GM12875 (cell line): ENCODE measurements at regions not wholly inside any gene's neighbourhood (a gene's known extent, or its start where the extent isn't known, plus 50 kb on each side); places are given as distances from the start of the nearest gene placed in this dataset.

Experiments used
- H3K4me3 ChIP-seq: one replicate; pipeline ENCODE4 v1.5.1; 2011; ENCODE audit warnings: low read depth, low read length, control low read depth
- TF ChIP-seq, protein P1 (sequence below): IDR thresholded peaks from 2 replicates; pipeline ENCODE4 v1.5.1; 2011; ENCODE audit warnings: low read depth, mild to moderate bottlenecking, control low read depth, inconsistent platforms, low read length, moderate library complexity, borderline replicate concordance; ENCODE audit not compliant: insufficient read depth

DNA sequence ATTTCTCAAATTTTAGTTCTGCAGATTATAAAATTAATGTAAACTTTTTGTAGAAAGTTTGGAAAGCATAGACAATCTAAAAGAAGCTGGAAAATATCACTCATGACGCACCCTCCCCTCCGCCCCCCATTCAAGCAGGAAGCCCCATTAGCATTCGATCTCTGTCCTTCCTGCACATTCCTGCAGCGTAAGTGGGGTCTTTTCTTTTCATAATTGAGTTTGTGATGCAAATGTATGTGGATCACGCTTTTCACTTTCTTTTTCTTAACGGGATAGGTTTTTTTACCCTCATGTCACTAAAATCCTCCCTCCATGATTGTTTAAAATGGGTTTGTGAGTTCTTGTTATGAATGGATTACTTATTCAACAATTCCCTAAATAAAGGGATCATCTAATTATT lies 181.7 kb upstream of the HDAC4 start:
- H3K4me3 ChIP-seq, result no peak overlapping the region
- TF ChIP-seq, protein P1, sequence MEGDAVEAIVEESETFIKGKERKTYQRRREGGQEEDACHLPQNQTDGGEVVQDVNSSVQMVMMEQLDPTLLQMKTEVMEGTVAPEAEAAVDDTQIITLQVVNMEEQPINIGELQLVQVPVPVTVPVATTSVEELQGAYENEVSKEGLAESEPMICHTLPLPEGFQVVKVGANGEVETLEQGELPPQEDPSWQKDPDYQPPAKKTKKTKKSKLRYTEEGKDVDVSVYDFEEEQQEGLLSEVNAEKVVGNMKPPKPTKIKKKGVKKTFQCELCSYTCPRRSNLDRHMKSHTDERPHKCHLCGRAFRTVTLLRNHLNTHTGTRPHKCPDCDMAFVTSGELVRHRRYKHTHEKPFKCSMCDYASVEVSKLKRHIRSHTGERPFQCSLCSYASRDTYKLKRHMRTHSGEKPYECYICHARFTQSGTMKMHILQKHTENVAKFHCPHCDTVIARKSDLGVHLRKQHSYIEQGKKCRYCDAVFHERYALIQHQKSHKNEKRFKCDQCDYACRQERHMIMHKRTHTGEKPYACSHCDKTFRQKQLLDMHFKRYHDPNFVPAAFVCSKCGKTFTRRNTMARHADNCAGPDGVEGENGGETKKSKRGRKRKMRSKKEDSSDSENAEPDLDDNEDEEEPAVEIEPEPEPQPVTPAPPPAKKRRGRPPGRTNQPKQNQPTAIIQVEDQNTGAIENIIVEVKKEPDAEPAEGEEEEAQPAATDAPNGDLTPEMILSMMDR, result no peak

DNA sequence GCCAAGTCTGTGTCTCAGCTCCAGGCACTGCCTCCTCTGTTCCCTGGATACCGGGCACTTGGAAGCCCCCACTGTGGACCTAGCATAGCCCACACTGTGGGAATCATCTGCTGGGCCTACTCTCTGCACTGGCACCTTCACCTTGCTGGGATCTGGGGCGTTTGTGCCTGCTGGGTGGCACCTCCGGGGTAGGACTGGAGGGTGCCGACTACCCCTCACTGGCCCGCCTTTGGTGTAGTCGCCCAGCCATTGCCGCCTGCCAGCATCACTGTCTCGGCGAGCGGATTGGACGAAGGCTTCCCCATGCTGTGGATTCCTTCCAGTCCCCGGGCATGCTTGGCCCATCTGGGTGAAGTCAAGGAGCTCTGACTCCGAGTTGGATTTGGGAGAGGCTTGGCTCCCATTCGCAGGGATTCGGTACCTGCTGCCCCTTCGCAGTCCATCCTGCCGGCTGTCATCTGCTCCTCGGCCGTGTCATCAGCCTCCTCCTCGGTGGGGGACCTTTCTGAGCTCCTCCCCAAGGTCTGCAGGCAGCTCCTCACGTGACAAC lies 180.6 kb upstream of the HDAC4 start:
- no peak overlapping the region for H3K4me3 ChIP-seq
- TF ChIP-seq, protein P1, result no peak

DNA sequence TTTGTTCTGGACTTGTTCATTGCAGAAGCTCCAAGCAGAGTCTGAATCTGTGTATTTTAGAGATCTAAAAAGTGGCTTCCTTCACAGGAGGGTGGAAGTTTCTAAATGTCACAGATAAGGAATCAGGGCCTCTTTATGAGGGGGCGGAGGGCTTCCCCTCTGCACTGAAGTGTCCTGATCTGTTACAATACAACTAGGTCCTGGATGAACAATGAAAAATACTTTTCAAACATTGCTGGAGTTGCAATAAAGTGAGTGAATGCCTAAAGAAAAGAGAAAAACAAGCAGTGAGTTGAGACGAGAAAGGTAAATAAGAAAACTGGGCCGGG lies 179.3 kb upstream of the HDAC4 start:
- TF ChIP-seq, protein P1, result no peak
- no peak overlapping the region for H3K4me3 ChIP-seq

DNA sequence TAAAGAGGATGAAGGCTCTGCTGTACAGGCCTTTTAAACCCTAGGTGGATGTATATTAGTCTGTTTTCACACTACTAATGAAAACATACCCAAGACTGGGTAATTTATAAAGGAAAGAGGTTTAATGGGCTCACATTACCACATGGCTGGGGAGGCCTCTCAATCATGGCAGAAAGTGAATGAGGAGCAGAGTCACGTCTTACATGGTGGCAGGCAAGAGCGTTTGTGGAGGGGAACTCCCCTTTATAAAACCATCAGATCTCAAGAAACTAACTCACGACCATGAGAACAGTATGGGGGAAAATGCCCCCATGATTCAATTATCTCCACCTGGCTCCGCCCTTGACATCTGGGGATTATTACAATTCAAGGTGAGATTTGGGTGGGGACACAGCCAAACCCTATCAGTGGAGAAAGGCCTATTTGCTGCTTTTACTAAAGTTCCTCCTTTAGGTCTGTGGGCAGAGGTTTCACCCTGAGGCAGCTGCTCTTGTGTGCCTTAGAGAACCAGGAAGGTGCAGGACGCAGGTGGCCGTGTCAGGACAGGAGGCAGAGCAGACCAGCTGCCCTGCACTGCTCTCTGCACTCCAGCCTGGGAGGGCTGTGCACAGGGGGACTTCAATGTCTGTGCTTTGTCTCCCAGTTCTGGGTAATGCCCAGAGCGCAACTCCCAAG lies 178.8 kb upstream of the HDAC4 start:
- H3K4me3 ChIP-seq, result no peak overlapping the region
- TF ChIP-seq, protein P1, result no peak

DNA sequence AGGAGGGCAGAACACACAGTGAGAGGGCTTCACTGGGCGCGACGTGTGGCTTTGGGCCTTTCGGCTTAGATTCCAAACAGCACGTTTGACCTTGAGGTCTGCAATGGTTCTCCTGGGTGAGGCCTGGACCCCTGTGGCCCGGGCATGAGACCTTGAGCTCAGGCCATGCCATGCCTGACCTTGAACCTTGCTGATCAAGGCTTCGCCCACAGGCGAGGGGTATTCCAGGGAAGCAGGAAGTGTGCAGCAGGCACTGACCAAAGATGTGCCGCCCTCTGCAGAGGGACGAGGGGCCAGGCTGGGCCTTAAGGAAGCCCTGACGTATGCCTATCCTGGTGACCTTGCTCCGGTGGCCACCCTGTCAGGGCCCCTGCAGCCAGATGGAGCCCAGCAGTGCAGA lies 178.3 kb upstream of the HDAC4 start:
- TF ChIP-seq, protein P1, result no peak
- no peak overlapping the region for H3K4me3 ChIP-seq

DNA sequence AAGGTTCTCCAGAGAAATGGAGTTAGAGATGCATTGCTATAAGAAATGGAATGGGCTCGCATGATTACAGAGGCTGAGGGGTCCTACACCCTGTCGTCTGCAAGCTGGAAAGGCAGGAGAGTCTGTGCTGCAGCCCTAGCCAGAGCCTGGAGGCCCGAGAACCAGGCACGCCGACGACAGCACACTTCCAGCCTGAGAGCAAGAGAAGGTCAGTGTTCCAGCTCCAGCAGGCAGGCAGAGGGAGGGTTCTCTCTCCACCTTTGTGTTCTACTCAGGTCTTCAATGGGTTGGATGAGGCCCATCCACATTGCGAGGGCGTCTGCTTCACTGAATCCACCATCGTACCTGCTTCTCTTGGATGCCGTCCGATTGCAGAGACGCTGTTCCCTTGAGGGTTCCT lies 177.6 kb upstream of the HDAC4 start:
- TF ChIP-seq, protein P1, result no peak
- H3K4me3 ChIP-seq, result no peak overlapping the region

DNA sequence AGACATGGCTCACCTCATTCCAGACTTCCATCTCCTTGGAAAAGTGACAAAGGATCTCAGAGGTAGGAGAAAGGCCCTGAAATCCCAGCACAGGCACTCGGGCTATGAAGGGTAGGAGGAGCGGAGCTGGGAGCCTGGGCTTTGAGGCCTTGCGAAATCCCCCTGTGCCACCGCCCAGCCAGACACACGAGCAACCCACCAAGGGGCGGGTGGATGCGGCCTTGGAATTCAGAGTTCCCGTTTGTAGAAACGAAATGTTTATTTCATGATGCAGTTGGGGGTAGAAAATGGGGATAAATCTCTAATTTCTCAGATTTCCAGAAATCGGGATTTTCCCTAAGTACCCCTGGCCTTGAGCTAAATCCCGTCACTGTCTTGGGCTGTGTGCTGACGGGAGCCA lies 177.1 kb upstream of the HDAC4 start:
- H3K4me3 ChIP-seq, result no peak overlapping the region
- TF ChIP-seq, protein P1, result no peak
